HEK293 (cell line): ENCODE measurements at regions not wholly inside any gene's neighbourhood (a gene's known extent, or its start where the extent isn't known, plus 50 kb on each side); places are given as distances from the start of the nearest gene placed in this dataset.

ENCODE experiments used
- CTCF ChIA-PET: fragments of 350-600 bp; formaldehyde crosslinking; extraction: SDS; loops from one replicate; lab custom pipeline; 2021; ENCODE audit warnings: antibody characterized with exemption; lab: Yijun Ruan, JAX
- POLR2A ChIA-PET: fragments of 300-600 bp; formaldehyde crosslinking; extraction: SDS; loops from one replicate; lab custom pipeline; 2020; ENCODE audit warnings: antibody characterized with exemption, inconsistent platforms; lab: Yijun Ruan, JAX
- H3K27ac ChIP-seq: fragments of 200-500 bp; sonication (Bioruptor generic); 2 replicates; pipeline ENCODE4 v1.5.1; 2014; ENCODE audit warnings: low read depth, low read length, control low read depth, inconsistent platforms; ENCODE audit errors: extremely low read depth
- H3K36me3 ChIP-seq, 2 experiments: fragments of 200-500 bp in 1 of 2; sonication (Bioruptor generic) in 1 of 2; 1 replicate in 1 of 2; 2 replicates in 1 of 2; pipeline ENCODE4 v1.5.1; 2014 to 2017; ENCODE audit warnings: inconsistent platforms in 2 of 2, low read length in 2 of 2; ENCODE audit not compliant: control insufficient read depth in 2 of 2, insufficient read depth in 1 of 2
- H3K4me1 ChIP-seq: fragments of 200-500 bp; sonication (Bioruptor generic); 2 replicates; pipeline ENCODE4 v1.5.1; 2014; ENCODE audit warnings: mild to moderate bottlenecking, low read length, inconsistent platforms; ENCODE audit not compliant: control insufficient read depth, insufficient read depth
- H3K4me3 ChIP-seq: 2 replicates; pipeline ENCODE4 v1.5.1; 2011; ENCODE audit warnings: low read depth, mild to moderate bottlenecking, control low read depth, low read length, moderate library complexity
- H3K9me3 ChIP-seq: fragments of 200-500 bp; sonication (Bioruptor generic); 2 replicates; pipeline ENCODE4 v1.5.1; 2014; ENCODE audit warnings: low read depth, low read length, inconsistent platforms; ENCODE audit not compliant: control insufficient read depth, insufficient read depth
- EGR2 ChIP-seq: fragments of 450-650 bp; formaldehyde crosslinking; IDR thresholded peaks from 2 replicates; pipeline ENCODE4 v1.5.1; 2016; ENCODE audit warnings: low read depth, missing biosample characterization, missing genetic modification characterization
- GFI1B ChIP-seq: fragments of 450-650 bp; formaldehyde crosslinking; IDR thresholded peaks from 2 replicates; pipeline ENCODE4 v1.5.1; 2016; ENCODE audit warnings: missing biosample characterization, missing genetic modification characterization
- GLIS1 ChIP-seq: fragments of 450-650 bp; formaldehyde crosslinking; IDR thresholded peaks from 2 replicates; pipeline ENCODE4 v1.5.1; 2016; ENCODE audit warnings: missing biosample characterization, missing genetic modification characterization
- KLF17 ChIP-seq: fragments of 450-650 bp; formaldehyde crosslinking; IDR thresholded peaks from 2 replicates; pipeline ENCODE4 v1.5.1; 2016; ENCODE audit warnings: missing biosample characterization, missing genetic modification characterization
- PRDM6 ChIP-seq: fragments of 450-650 bp; formaldehyde crosslinking; IDR thresholded peaks from 2 replicates; pipeline ENCODE4 v1.5.1; 2017; ENCODE audit warnings: missing biosample characterization, missing genetic modification characterization
- SALL2 ChIP-seq: fragments of 450-650 bp; formaldehyde crosslinking; IDR thresholded peaks from 2 replicates; pipeline ENCODE4 v1.5.0; 2017; ENCODE audit warnings: missing biosample characterization, mild to moderate bottlenecking, missing genetic modification characterization, borderline replicate concordance
- SCRT2 ChIP-seq: fragments of 450-650 bp; formaldehyde crosslinking; IDR thresholded peaks from 2 replicates; pipeline ENCODE4 v1.5.1; 2016; ENCODE audit warnings: missing biosample characterization, missing genetic modification characterization
- SP3 ChIP-seq: fragments of 450-650 bp; formaldehyde crosslinking; IDR thresholded peaks from 2 replicates; pipeline ENCODE4 v1.5.1; 2016; ENCODE audit warnings: missing biosample characterization, missing genetic modification characterization
- ZBTB1 ChIP-seq: fragments of 450-650 bp; formaldehyde crosslinking; IDR thresholded peaks from 2 replicates; pipeline ENCODE4 v1.5.1; 2016; ENCODE audit warnings: missing biosample characterization, missing genetic modification characterization
- ZBTB11 ChIP-seq: fragments of 450-650 bp; formaldehyde crosslinking; conservative IDR thresholded peaks from 2 replicates; pipeline ENCODE4 v1.5.1; 2016; ENCODE audit warnings: low read depth, missing biosample characterization, missing genetic modification characterization
- ZBTB21 ChIP-seq: fragments of 450-650 bp; formaldehyde crosslinking; IDR thresholded peaks from 2 replicates; pipeline ENCODE4 v1.5.1; 2017; ENCODE audit warnings: missing biosample characterization, missing genetic modification characterization
- ZBTB49 ChIP-seq: fragments of 450-650 bp; formaldehyde crosslinking; IDR thresholded peaks from 2 replicates; pipeline ENCODE4 v1.5.1; 2016; ENCODE audit warnings: missing biosample characterization, missing genetic modification characterization, low read depth
- ZEB2 ChIP-seq: fragments of 450-650 bp; formaldehyde crosslinking; IDR thresholded peaks from 2 replicates; pipeline ENCODE4 v1.5.1; 2016; ENCODE audit warnings: missing biosample characterization, missing genetic modification characterization
- ZFP69B ChIP-seq: fragments of 450-650 bp; formaldehyde crosslinking; IDR thresholded peaks from 2 replicates; pipeline ENCODE4 v1.5.1; 2016; ENCODE audit warnings: missing biosample characterization, missing genetic modification characterization
- ZNF16 ChIP-seq: fragments of 450-650 bp; formaldehyde crosslinking; IDR thresholded peaks from 2 replicates; pipeline ENCODE4 v1.5.1; 2016; ENCODE audit warnings: low read depth, missing biosample characterization, missing genetic modification characterization
- ZNF169 ChIP-seq: fragments of 450-650 bp; formaldehyde crosslinking; IDR thresholded peaks from 2 replicates; pipeline ENCODE4 v1.5.1; 2016; ENCODE audit warnings: missing biosample characterization, missing genetic modification characterization
- ZNF2 ChIP-seq: fragments of 450-650 bp; formaldehyde crosslinking; IDR thresholded peaks from 2 replicates; pipeline ENCODE4 v1.5.1; 2016; ENCODE audit warnings: missing biosample characterization, missing genetic modification characterization
- ZNF24 ChIP-seq: fragments of 450-650 bp; formaldehyde crosslinking; IDR thresholded peaks from 2 replicates; pipeline ENCODE4 v1.5.1; 2016; ENCODE audit warnings: missing biosample characterization, missing genetic modification characterization
- ZNF280D ChIP-seq: fragments of 450-650 bp; formaldehyde crosslinking; IDR thresholded peaks from 2 replicates; pipeline ENCODE4 v1.5.1; 2016; ENCODE audit warnings: missing biosample characterization, missing genetic modification characterization
- ZNF366 ChIP-seq: fragments of 450-650 bp; formaldehyde crosslinking; conservative IDR thresholded peaks from 2 replicates; pipeline ENCODE4 v1.5.1; 2016; ENCODE audit warnings: missing biosample characterization, missing genetic modification characterization
- ZNF37A ChIP-seq: fragments of 450-650 bp; IDR thresholded peaks from 2 replicates; pipeline ENCODE4 v1.5.1; 2018; ENCODE audit warnings: missing biosample characterization, missing genetic modification characterization
- ZNF416 ChIP-seq: fragments of 450-650 bp; formaldehyde crosslinking; IDR thresholded peaks from 2 replicates; pipeline ENCODE4 v1.5.1; 2016; ENCODE audit warnings: missing biosample characterization, missing genetic modification characterization
- ZNF561 ChIP-seq: fragments of 450-650 bp; IDR thresholded peaks from 2 replicates; pipeline ENCODE4 v1.5.1; 2018; ENCODE audit warnings: missing biosample characterization, missing genetic modification characterization, borderline replicate concordance
- ZNF596 ChIP-seq: fragments of 450-650 bp; IDR thresholded peaks from 2 replicates; pipeline ENCODE4 v1.5.0; 2018; ENCODE audit warnings: missing biosample characterization, mild to moderate bottlenecking, missing genetic modification characterization, moderate library complexity
- ZNF623 ChIP-seq: fragments of 450-650 bp; formaldehyde crosslinking; IDR thresholded peaks from 2 replicates; pipeline ENCODE4 v1.5.1; 2016; ENCODE audit warnings: missing biosample characterization, missing genetic modification characterization
- ZNF654 ChIP-seq: fragments of 450-650 bp; formaldehyde crosslinking; IDR thresholded peaks from 2 replicates; pipeline ENCODE4 v1.5.1; 2016; ENCODE audit warnings: low read depth, missing biosample characterization, missing genetic modification characterization
- ZNF843 ChIP-seq: fragments of 450-650 bp; formaldehyde crosslinking; IDR thresholded peaks from 2 replicates; pipeline ENCODE4 v1.5.1; 2016; ENCODE audit warnings: missing biosample characterization, missing genetic modification characterization
- ZSCAN16 ChIP-seq: fragments of 450-650 bp; formaldehyde crosslinking; IDR thresholded peaks from 2 replicates; pipeline ENCODE4 v1.5.1; 2016; ENCODE audit warnings: missing biosample characterization, missing genetic modification characterization

GRCh38 chr6:102679865-102680264 is 1286.4 kb downstream of the GRIK2 start:
- Histone ChIP-seq H3K9me3 (no peaks in the 10 kb centered on the region), H3K4me3 (no peak overlapping the region), H3K27ac (no peak overlapping the region), H3K36me3 (no peaks in the 10 kb centered on the region), H3K4me1 (no peaks in the 10 kb centered on the region)
- ChIA-PET POLR2A (no interaction called here), CTCF (no interaction called here)
- no peak for TF ChIP-seq PRDM6 (tag by site-specific recombination)
- TF ChIP-seq KLF17: no peak
- no peak for TF ChIP-seq ZNF654 (tag by site-specific recombination)
- no peak for TF ChIP-seq ZBTB1
- no peak for TF ChIP-seq ZNF24 (tag by site-specific recombination)
- no peak for TF ChIP-seq SP3 (tag by site-specific recombination)
- TF ChIP-seq ZSCAN16 (tag by site-specific recombination): no peak
- no peak for TF ChIP-seq GLIS1
- no peak for TF ChIP-seq GFI1B (tag by site-specific recombination)
- TF ChIP-seq EGR2 (tag by site-specific recombination): no peak
- no peak for TF ChIP-seq ZBTB49 (tag by site-specific recombination)
- TF ChIP-seq ZNF416 (tag by site-specific recombination): no peak
- no peak for TF ChIP-seq SALL2
- no peak for TF ChIP-seq ZNF623 (tag by site-specific recombination)
- TF ChIP-seq ZNF169: no peak
- TF ChIP-seq ZFP69B (tag by site-specific recombination): no peak
- TF ChIP-seq ZEB2: no peak
- TF ChIP-seq ZNF37A: no peak
- no peak for TF ChIP-seq ZBTB11 (tag by site-specific recombination)
- no peak for TF ChIP-seq ZNF843 (tag by site-specific recombination)

- no peaks in the 10 kb centered on the region for H3K4me1 ChIP-seq
- H3K27ac ChIP-seq: no peak overlapping the region
- no peaks in the 10 kb centered on the region for H3K9me3 ChIP-seq
- H3K36me3 ChIP-seq: no peaks in the 10 kb centered on the region
- ChIA-PET POLR2A (no interaction called here), CTCF (no interaction called here)
- no peak overlapping the region for H3K4me3 ChIP-seq
- TF ChIP-seq ZNF366 (tag by site-specific recombination) (no peak), SCRT2 (no peak), ZNF596 (tag by site-specific recombination) (no peak), ZBTB21 (tag by site-specific recombination) (no peak), ZNF2 (tag by site-specific recombination) (no peak), ZNF561 (tag by site-specific recombination) (no peak), ZNF280D (tag by site-specific recombination) (no peak), ZNF16 (tag by site-specific recombination) (no peak)
Observed at GRCh38 chr6:102677225-102677624, 1283.7 kb downstream of the GRIK2 start.
